CD4-positive, alpha-beta memory T cell (primary cell): ENCODE measurements at regions not wholly inside any gene's neighbourhood (a gene's known extent, or its start where the extent isn't known, plus 50 kb on each side); places are given as distances from the start of the nearest gene placed in this dataset.
"Not testable (repeated sequence)": the region's sequence is repeated elsewhere in the genome, so short reads cannot be mapped to it uniquely, and the experiment has no call there.

ENCODE experiments used
- CTCF ChIA-PET: fragments of 350-600 bp; sonication (Branson Sonifier 250); formaldehyde crosslinking; loops from one replicate; lab custom pipeline; 2021; ENCODE audit warnings: inconsistent platforms; ENCODE audit not compliant: partially characterized antibody; lab: Charles Lee
- POLR2A ChIA-PET: fragments of 350-600 bp; sonication (Branson Sonifier 250); formaldehyde crosslinking; loops from one replicate; lab custom pipeline; 2021; ENCODE audit not compliant: partially characterized antibody; lab: Charles Lee
- DNase-seq, 5 donors: peaks; one replicate each; pipeline versions ENCODE4 v3.0.0 to v3.0.0-alpha.2; 2020 to 2022; ENCODE audit warnings: mixed read lengths in 1 of 5
- H3K27ac ChIP-seq: one replicate; pipeline ENCODE4 v1.7.0; 2013; ENCODE audit warnings: low read depth, low read length
- H3K27me3 ChIP-seq: 2 replicates; pipeline ENCODE4 v1.7.0; 2013; ENCODE audit warnings: mild to moderate bottlenecking, low read length, moderate library complexity; ENCODE audit not compliant: insufficient read depth
- H3K36me3 ChIP-seq: 2 replicates; pipeline ENCODE4 v1.7.0; 2013; ENCODE audit warnings: mild to moderate bottlenecking, low read length, moderate library complexity; ENCODE audit not compliant: insufficient read depth
- H3K4me1 ChIP-seq: 2 replicates; pipeline ENCODE4 v1.7.0; 2013; ENCODE audit warnings: mild to moderate bottlenecking, low read length, moderate library complexity; ENCODE audit not compliant: insufficient read depth
- H3K4me3 ChIP-seq, 2 donors: one replicate each; pipeline ENCODE4 v1.7.0; 2013; ENCODE audit warnings: low read length in 2 of 2, mild to moderate bottlenecking in 1 of 2
- H3K9me3 ChIP-seq, 2 donors: one replicate each; pipeline ENCODE4 v1.7.0; 2013; ENCODE audit warnings: low read length in 2 of 2, control low read depth in 1 of 2; ENCODE audit not compliant: control insufficient read depth in 1 of 2
- H3K27ac Mint-ChIP-seq, 7 donors: one replicate each; pipeline ENCODE4 v1.8.0; 2020 to 2021; ENCODE audit warnings: mixed read lengths in 7 of 7, mild to moderate bottlenecking in 6 of 7, inconsistent platforms in 3 of 7, moderate library complexity in 3 of 7
- H3K27me3 Mint-ChIP-seq, 2 donors: one replicate each; pipeline ENCODE4 v1.8.0; 2020 to 2021; ENCODE audit warnings: mixed read lengths in 2 of 2
- H3K36me3 Mint-ChIP-seq, 2 donors: one replicate each; pipeline ENCODE4 v1.8.0; 2020 to 2021; ENCODE audit warnings: mixed read lengths in 2 of 2, inconsistent platforms in 1 of 2, mild to moderate bottlenecking in 1 of 2
- H3K4me1 Mint-ChIP-seq, 4 donors: one replicate each; pipeline ENCODE4 v1.8.0; 2020 to 2021; ENCODE audit warnings: mixed read lengths in 4 of 4, mild to moderate bottlenecking in 1 of 4
- H3K4me3 Mint-ChIP-seq, 8 donors: one replicate each; pipeline ENCODE4 v1.8.0; 2020 to 2021; ENCODE audit warnings: mixed read lengths in 8 of 8, mild to moderate bottlenecking in 7 of 8, moderate library complexity in 6 of 8, inconsistent platforms in 3 of 8
- H3K9me3 Mint-ChIP-seq, 8 donors: one replicate each; pipeline ENCODE4 v1.8.0; 2020 to 2021; ENCODE audit warnings: mixed read lengths in 8 of 8, mild to moderate bottlenecking in 5 of 8, inconsistent platforms in 3 of 8, moderate library complexity in 1 of 8
- intact Hi-C: fragments of 100-400 bp; cut with micrococcal nuclease; formaldehyde crosslinking; loops from one replicate; pipeline ENCODE4 v1.15.1; 2023

- H3K36me3 ChIP-seq, H3K4me3 ChIP-seq, H3K4me1 ChIP-seq, intact Hi-C loops, H3K4me3 Mint-ChIP-seq, H3K27ac Mint-ChIP-seq, H3K27me3 ChIP-seq, H3K27ac ChIP-seq, H3K36me3 Mint-ChIP-seq, H3K27me3 Mint-ChIP-seq, CTCF ChIA-PET, H3K9me3 ChIP-seq, DNase-seq, POLR2A ChIA-PET, H3K4me1 Mint-ChIP-seq: not testable (repeated sequence)
- peaks cover 4 to 18% (median 11%) of the 10 kb centered on the region in 8 donors for H3K9me3 Mint-ChIP-seq
Observed at GRCh38 chr7:119633812-119634211, 639.2 kb upstream of the KCND2 start.

DNA sequence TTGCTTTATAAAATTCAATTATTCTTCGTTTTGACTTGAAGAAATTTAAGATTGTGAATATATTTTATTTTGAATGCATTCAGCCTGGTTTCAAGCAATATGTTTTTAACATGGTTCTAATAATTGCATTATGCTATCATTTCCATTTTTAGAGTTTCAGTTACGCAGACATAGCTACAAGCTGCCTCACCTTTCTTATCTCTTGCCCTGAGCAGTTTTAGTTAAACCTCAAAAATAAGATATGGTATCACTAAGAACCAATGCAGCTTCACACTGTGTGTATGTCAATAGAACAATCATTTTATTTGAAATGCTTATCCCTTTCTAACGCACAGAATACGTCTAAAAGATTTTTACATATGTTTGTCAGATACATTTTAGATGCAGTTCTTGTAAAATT lies 632.6 kb upstream of the KCND2 start:
- Mint-ChIP-seq H3K27ac (no peak overlapping the region), H3K36me3 (no peaks in the 10 kb centered on the region), H3K27me3 (no peaks in the 10 kb centered on the region), H3K9me3 (peaks cover 2 to 24% (median 16%) of the 10 kb centered on the region in 8 donors), H3K4me3 (no peak overlapping the region), H3K4me1 (no peaks in the 10 kb centered on the region)
- Histone ChIP-seq H3K4me3 (no peak overlapping the region), H3K27ac (no peak overlapping the region), H3K27me3 (no peaks in the 10 kb centered on the region), H3K4me1 (no peaks in the 10 kb centered on the region), H3K9me3 (no peaks in the 10 kb centered on the region), H3K36me3 (no peaks in the 10 kb centered on the region)
- ChIA-PET CTCF (no interaction called here), POLR2A (no interaction called here)
- DNase-seq = no peak
- intact Hi-C loops = no loop called here

GRCh38 chr7:119640861-119641260 lies 632.1 kb upstream of the KCND2 start:
- Mint-ChIP-seq H3K36me3 (no peaks in the 10 kb centered on the region), H3K4me1 (no peaks in the 10 kb centered on the region), H3K27ac (no peak overlapping the region), H3K4me3 (no peak overlapping the region), H3K27me3 (no peaks in the 10 kb centered on the region), H3K9me3 (peaks cover 2 to 25% (median 15%) of the 10 kb centered on the region in 8 donors)
- Histone ChIP-seq H3K9me3 (no peaks in the 10 kb centered on the region), H3K4me3 (no peak overlapping the region), H3K27ac (no peak overlapping the region), H3K27me3 (no peaks in the 10 kb centered on the region), H3K4me1 (no peaks in the 10 kb centered on the region), H3K36me3 (no peaks in the 10 kb centered on the region)
- ChIA-PET CTCF (no interaction called here), POLR2A (no interaction called here)
- intact Hi-C loops = no loop called here
- no peak for DNase-seq

GRCh38 chr7:119643558-119643957 lies 629.4 kb upstream of the KCND2 start:
- H3K4me1 Mint-ChIP-seq = no peaks in the 10 kb centered on the region
- POLR2A ChIA-PET = no interaction called here

DNA sequence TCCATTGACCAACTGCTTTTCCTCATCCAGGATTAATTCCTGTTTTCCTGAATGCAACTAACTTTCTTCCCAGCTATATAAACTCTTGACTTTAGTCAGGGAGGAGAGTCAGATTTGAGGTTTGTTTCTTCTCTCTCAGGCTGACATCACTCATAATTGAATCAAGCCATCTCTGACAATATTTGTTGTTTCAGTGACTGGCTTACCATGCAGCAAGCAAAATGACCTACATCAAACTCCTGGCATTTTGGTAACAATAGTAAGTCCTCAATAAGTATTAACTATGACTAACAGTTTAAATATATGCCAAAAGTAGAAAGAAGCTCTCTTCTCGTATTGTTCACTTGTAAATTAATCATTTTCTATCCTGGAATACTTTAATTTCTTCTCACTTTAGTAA lies 625.7 kb upstream of the KCND2 start:
- H3K4me3 Mint-ChIP-seq = no peak overlapping the region
- POLR2A ChIA-PET = no interaction called here
- CTCF ChIA-PET = no interaction called here

More at GRCh38 chr7:119643558-119643957, 629.4 kb upstream of the KCND2 start:
- no peaks in the 10 kb centered on the region for H3K27me3 Mint-ChIP-seq
- Histone ChIP-seq H3K36me3 (no peaks in the 10 kb centered on the region), H3K27ac (no peak overlapping the region), H3K4me3 (no peak overlapping the region), H3K4me1 (no peaks in the 10 kb centered on the region), H3K9me3 (no peaks in the 10 kb centered on the region), H3K27me3 (no peaks in the 10 kb centered on the region)
- CTCF ChIA-PET = interaction anchor here (0.7 to 1.3 kb wide), 2 partner anchors 11 to 107 kb away, joined by 3 read pairs; no protein-coding TSS in a partner anchor
- H3K36me3 Mint-ChIP-seq = no peaks in the 10 kb centered on the region
- intact Hi-C loops = no loop called here
- no peak for DNase-seq
- no peak overlapping the region for H3K4me3 Mint-ChIP-seq
- peaks cover 2 to 20% (median 10%) of the 10 kb centered on the region in 8 donors for H3K9me3 Mint-ChIP-seq
- H3K27ac Mint-ChIP-seq = no peak overlapping the region

GRCh38 chr7:119648752-119649151 lies 624.2 kb upstream of the KCND2 start:
- H3K36me3 ChIP-seq, H3K27me3 ChIP-seq, H3K4me1 ChIP-seq, H3K27me3 Mint-ChIP-seq, H3K4me3 Mint-ChIP-seq, POLR2A ChIA-PET, DNase-seq, H3K4me1 Mint-ChIP-seq, intact Hi-C loops, H3K4me3 ChIP-seq, CTCF ChIA-PET, H3K27ac Mint-ChIP-seq, H3K9me3 ChIP-seq, H3K36me3 Mint-ChIP-seq, H3K27ac ChIP-seq: not testable (repeated sequence)
- H3K9me3 Mint-ChIP-seq = peaks cover 0 to 19% (median 8%) of the 10 kb centered on the region in 8 donors

More for the DNA sequence above, 625.7 kb upstream of the KCND2 start:
- Mint-ChIP-seq H3K9me3 (peaks cover 0 to 14% (median 9%) of the 10 kb centered on the region in 8 donors), H3K27ac (no peak overlapping the region), H3K36me3 (no peaks in the 10 kb centered on the region), H3K4me1 (no peaks in the 10 kb centered on the region), H3K27me3 (no peaks in the 10 kb centered on the region)
- no peaks in the 10 kb centered on the region for H3K9me3 ChIP-seq
- H3K4me1 ChIP-seq = no peaks in the 10 kb centered on the region
- no peak overlapping the region for H3K27ac ChIP-seq
- intact Hi-C loops = no loop called here
- no peaks in the 10 kb centered on the region for H3K27me3 ChIP-seq
- H3K36me3 ChIP-seq = no peaks in the 10 kb centered on the region
- H3K4me3 ChIP-seq = no peak overlapping the region
- no peak for DNase-seq

DNA sequence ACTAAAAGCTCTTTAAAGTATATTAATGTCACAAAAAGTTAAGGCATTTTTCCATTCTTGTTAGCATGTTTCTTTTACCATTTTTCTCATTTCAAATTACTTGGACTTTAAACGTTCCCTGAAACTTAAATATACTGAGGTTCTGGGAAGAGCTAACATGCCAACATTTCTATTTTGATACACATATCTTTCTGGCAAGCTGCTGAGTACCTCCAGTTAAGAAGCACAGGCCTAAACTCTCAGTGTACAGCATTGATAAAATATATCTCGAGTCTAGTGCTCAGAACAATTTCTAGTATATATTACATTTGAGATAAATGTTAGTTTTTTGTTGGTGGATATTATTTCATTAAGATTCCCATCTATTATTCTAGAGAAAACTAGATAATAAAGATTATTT lies 612.9 kb upstream of the KCND2 start:
- no peak overlapping the region for H3K4me3 ChIP-seq
- Mint-ChIP-seq H3K27ac (no peak overlapping the region), H3K9me3 (peaks cover 6 to 19% (median 10%) of the 10 kb centered on the region in 8 donors), H3K4me1 (no peaks in the 10 kb centered on the region), H3K36me3 (no peaks in the 10 kb centered on the region), H3K27me3 (no peaks in the 10 kb centered on the region), H3K4me3 (no peak overlapping the region)
- POLR2A ChIA-PET = no interaction called here
- no peaks in the 10 kb centered on the region for H3K36me3 ChIP-seq
- intact Hi-C loops = no loop called here
- H3K27me3 ChIP-seq = no peaks in the 10 kb centered on the region
- no peaks in the 10 kb centered on the region for H3K4me1 ChIP-seq
- H3K9me3 ChIP-seq = no peaks in the 10 kb centered on the region
- H3K27ac ChIP-seq = no peak overlapping the region
- CTCF ChIA-PET = no interaction called here
- no peak for DNase-seq

- Mint-ChIP-seq H3K9me3 (peaks cover 2 to 19% (median 10%) of the 10 kb centered on the region in 8 donors), H3K27ac (no peak overlapping the region), H3K4me1 (no peaks in the 10 kb centered on the region), H3K27me3 (no peaks in the 10 kb centered on the region), H3K4me3 (no peak overlapping the region), H3K36me3 (no peaks in the 10 kb centered on the region)
- Histone ChIP-seq H3K27me3 (no peaks in the 10 kb centered on the region), H3K27ac (no peak overlapping the region), H3K9me3 (no peaks in the 10 kb centered on the region), H3K4me3 (no peak overlapping the region), H3K4me1 (no peaks in the 10 kb centered on the region), H3K36me3 (no peaks in the 10 kb centered on the region)
- POLR2A ChIA-PET = no interaction called here
- CTCF ChIA-PET = no interaction called here
- no peak for DNase-seq
- intact Hi-C loops = no loop called here
Observed at GRCh38 chr7:119664601-119665000, 608.4 kb upstream of the KCND2 start.
